ENCODE measurements at regions not wholly inside any gene's neighbourhood (a gene's known extent, or its start where the extent isn't known, plus 50 kb on each side); places are given as distances from the start of the nearest gene placed in this dataset.
"Not testable (repeated sequence)": the region's sequence is repeated elsewhere in the genome, so short reads cannot be mapped to it uniquely, and the experiment has no call there.

DNA sequence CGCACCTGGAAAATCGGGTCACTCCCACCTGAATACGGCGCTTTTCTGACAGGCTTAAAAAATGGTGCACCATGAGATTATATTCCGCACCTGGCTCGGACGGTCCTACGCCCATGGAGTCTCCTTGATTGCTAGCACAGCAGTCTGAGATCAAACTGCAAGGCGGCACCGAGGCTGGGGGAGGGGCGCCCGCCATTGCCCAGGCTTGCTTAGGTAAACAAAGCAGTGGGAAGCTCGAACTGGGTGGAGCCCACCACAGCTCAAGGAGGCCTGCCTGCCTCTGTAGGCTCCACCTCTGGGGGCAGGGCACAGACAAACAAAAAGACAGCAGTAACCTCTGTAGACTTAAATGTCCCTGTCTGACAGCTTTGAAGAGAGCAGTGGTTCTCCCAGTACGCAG lies 267.0 kb upstream of the KITLG start:
- CTCF ChIA-PET, POLR2A ChIA-PET, H3K4me3 Mint-ChIP-seq: not testable (repeated sequence)

DNA sequence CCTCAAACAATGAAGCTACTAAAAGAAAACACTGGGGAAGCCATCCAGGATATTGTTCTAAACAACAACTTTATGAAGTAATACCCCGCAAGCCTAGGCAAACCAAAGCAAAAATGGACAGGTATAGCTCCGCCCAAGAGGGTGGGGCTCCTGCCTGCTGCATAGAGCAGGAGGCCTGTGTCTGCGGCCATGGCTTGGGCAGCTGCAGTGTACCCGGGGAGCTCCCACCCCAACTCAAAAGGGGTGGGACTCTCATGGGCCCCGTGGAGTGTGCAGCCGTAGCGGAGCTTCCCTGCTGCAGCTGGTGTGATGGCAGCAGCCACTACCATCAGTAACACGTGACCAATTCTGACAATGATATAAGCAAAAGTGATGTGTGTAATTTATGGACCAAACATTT lies 264.2 kb upstream of the KITLG start:
- ChIA-PET CTCF (interaction anchor here (0.8 kb wide), 1 partner anchor 78 kb away, joined by 3 read pairs; no protein-coding TSS in a partner anchor), POLR2A (no interaction called here)
- Mint-ChIP-seq H3K27ac (no peak overlapping the region), H3K4me3 (no peak overlapping the region), H3K9me3 (peaks cover 4% of the 10 kb centered on the region), H3K27me3 (no peaks in the 10 kb centered on the region), H3K36me3 (ENCODE audit: low read depth) (no peaks in the 10 kb centered on the region), H3K4me1 (no peaks in the 10 kb centered on the region)
- DNase-seq, result no peak

More for the DNA sequence above, 267.0 kb upstream of the KITLG start:
- not testable (repeated sequence) for H3K4me1 Mint-ChIP-seq; H3K27me3 Mint-ChIP-seq; H3K36me3 Mint-ChIP-seq (ENCODE audit: low read depth); H3K27ac Mint-ChIP-seq; H3K9me3 Mint-ChIP-seq; DNase-seq

DNA sequence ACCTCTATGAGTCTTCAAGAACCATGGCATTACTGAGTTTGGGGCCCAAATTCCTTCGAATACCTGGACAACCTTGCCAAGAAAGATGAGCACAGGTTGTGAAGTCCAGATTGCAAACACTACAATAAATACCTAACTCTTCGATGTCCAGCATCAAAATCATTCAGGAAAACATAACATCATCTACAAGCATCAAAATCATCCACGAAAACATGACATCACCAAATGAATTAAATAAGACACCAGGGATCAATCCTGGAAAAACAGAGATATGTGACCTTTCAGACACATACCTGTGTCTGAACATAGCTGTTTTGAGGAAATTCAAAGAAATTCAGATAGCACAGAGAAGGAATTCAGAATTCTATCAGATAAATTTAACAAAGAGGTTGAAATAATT lies 262.0 kb upstream of the KITLG start:
- H3K27me3 Mint-ChIP-seq, result no peaks in the 10 kb centered on the region

DNA sequence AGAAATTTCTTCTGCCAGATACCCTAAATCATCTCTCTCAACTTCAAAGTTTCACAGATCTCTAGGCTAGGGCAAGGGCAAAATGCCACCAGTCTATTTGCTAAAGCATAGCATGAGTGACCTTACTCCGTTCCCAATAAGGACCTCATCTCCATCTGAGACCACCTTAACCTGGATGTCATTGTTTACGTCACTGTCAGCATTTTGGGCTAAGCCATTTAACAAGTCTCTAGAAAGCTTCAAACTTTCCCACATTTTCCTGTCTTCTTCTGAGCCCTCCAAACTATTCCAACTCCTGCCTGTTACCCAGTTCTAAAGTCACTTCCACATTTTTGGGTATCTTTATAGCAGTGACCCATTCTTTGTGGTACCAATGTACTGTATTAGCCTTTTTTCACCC lies 259.2 kb upstream of the KITLG start:
- no peak overlapping the region for H3K27ac Mint-ChIP-seq
- ChIA-PET POLR2A (no interaction called here), CTCF (no interaction called here)
- DNase-seq, result no peak
- H3K36me3 Mint-ChIP-seq (ENCODE audit: low read depth), result no peaks in the 10 kb centered on the region
- H3K4me3 Mint-ChIP-seq, result no peak overlapping the region
- H3K27me3 Mint-ChIP-seq, result no peaks in the 10 kb centered on the region
- no peaks in the 10 kb centered on the region for H3K4me1 Mint-ChIP-seq
- peaks cover 9% of the 10 kb centered on the region for H3K9me3 Mint-ChIP-seq

More for the DNA sequence above, 262.0 kb upstream of the KITLG start:
- DNase-seq, result no peak
- H3K4me1 Mint-ChIP-seq, result no peaks in the 10 kb centered on the region
- H3K36me3 Mint-ChIP-seq (ENCODE audit: low read depth), result no peaks in the 10 kb centered on the region
- no peak overlapping the region for H3K4me3 Mint-ChIP-seq
- ChIA-PET POLR2A (no interaction called here), CTCF (interaction anchor here (0.6 kb wide), 1 partner anchor 1773 kb away, joined by 3 read pairs; no protein-coding TSS in a partner anchor)
- H3K27ac Mint-ChIP-seq, result no peak overlapping the region
- peaks cover 9% of the 10 kb centered on the region for H3K9me3 Mint-ChIP-seq

DNA sequence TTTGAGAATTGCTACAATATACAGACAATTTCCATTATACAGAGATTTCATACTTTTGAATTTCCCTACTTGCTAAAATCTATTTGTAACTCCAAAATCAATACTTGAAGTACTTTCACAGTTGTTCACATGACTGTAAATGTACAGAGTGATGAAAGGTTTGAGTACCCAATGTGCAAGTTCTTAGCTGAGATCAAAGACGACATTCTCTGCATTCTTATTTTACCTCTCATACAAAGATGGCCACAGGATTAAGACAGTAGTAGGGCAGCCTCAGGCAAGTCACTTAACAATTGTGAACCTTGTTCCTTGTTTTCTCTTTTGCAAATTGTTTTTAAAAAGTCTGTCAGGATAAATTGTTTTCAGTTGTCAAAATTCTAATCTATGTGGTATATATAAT lies 255.9 kb upstream of the KITLG start:
- H3K9me3 Mint-ChIP-seq, result peaks cover 9% of the 10 kb centered on the region
- H3K27ac Mint-ChIP-seq, result no peak overlapping the region
- H3K27me3 Mint-ChIP-seq, result no peaks in the 10 kb centered on the region
- ChIA-PET CTCF (no interaction called here), POLR2A (no interaction called here)
- no peak for DNase-seq
- H3K4me1 Mint-ChIP-seq, result no peaks in the 10 kb centered on the region
- H3K4me3 Mint-ChIP-seq, result no peak overlapping the region
- no peaks in the 10 kb centered on the region for H3K36me3 Mint-ChIP-seq (ENCODE audit: low read depth)

DNA sequence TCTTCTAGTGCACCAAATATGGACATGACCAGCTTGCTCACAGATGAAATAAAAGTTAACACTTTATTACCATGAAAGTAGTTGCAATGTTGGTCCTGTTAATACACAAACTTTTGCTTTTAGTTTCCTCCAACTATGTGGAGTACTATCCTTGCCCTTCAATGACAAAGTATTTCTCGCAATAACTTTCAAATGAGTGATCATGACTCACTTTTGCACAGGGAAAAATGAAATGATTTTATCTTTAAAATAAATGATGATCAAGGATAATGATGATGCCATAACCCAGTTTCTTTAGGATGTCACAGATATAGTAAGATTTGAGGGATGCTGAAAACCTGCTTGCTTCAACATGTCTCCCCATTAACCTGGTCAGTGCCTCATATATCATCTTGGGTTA lies 254.0 kb upstream of the KITLG start:
- no peak for DNase-seq
- H3K36me3 Mint-ChIP-seq (ENCODE audit: low read depth), result no peaks in the 10 kb centered on the region
- no peak overlapping the region for H3K27ac Mint-ChIP-seq
- ChIA-PET POLR2A (no interaction called here), CTCF (no interaction called here)
- no peaks in the 10 kb centered on the region for H3K4me1 Mint-ChIP-seq
- H3K4me3 Mint-ChIP-seq, result no peak overlapping the region
- peaks cover 3% of the 10 kb centered on the region for H3K9me3 Mint-ChIP-seq
- no peaks in the 10 kb centered on the region for H3K27me3 Mint-ChIP-seq

DNA sequence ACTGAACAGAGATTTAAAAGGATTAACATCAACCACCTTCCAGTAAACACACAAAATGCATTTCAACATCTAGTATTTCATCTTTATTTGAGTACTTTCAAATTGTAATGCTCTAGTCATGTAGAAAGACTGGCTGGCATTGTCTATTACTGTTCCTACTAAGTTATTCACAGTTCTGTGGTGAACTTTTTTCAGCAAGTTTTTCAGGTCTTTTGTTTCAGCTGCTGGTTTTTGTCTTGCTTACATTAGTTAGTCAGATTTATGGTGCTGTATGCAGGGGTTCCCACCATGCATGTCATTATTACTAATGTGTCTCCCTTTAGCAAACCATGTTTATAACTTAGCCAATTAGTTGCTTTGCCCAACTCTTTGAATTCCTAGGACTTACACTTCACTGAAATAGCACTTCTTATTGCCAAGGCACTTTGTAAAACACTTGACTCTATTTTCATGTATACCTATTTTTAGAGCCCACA lies 253.4 kb upstream of the KITLG start:
- H3K4me3 Mint-ChIP-seq, result no peak overlapping the region
- H3K27ac Mint-ChIP-seq, result no peak overlapping the region
- no peaks in the 10 kb centered on the region for H3K4me1 Mint-ChIP-seq
- CTCF ChIA-PET, result no interaction called here
- POLR2A ChIA-PET, result no interaction called here
- no peaks in the 10 kb centered on the region for H3K27me3 Mint-ChIP-seq
- no peaks in the 10 kb centered on the region for H3K36me3 Mint-ChIP-seq (ENCODE audit: low read depth)
- DNase-seq, result no peak
- H3K9me3 Mint-ChIP-seq, result peaks cover 3% of the 10 kb centered on the region

DNA sequence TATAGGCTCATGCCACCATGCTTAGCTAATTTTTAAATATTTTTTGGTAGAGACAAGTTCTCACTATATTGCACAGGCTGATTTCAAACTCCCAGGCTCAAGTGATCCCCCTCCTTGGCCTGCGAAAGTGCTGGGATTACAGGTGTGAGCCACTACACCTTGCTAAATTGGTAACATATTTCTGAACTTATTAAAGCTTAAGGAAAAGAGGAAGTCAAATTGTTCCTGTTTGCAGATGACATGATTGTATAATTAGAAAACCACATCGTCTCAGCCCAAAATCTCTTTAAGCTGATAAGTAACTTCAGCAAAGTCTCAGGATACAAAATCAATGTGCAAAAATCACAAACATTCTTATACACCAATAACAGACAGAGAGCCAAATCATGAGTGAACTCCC lies 248.3 kb upstream of the KITLG start:
- CTCF ChIA-PET; POLR2A ChIA-PET; H3K27ac Mint-ChIP-seq; H3K4me3 Mint-ChIP-seq; H3K36me3 Mint-ChIP-seq (ENCODE audit: low read depth); DNase-seq; H3K9me3 Mint-ChIP-seq; H3K4me1 Mint-ChIP-seq; H3K27me3 Mint-ChIP-seq: not testable (repeated sequence)

DNA sequence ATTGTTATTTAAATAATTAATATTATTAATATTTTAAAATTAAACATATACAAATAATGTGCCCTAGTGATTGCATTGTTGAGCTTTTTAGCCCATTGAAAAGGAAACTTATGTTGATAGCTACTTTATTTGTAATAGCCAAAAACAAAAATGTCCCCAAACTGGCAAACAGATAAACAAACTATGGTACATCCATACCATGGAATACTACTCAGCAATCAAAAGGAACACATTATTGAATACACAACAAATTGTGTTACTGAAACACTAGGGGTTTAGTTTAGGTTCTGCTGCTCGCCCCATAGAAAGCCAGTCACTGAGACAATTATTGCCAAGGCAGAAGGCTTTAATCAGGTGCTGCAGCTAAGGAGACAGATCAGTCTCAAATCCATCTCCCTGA lies 239.7 kb upstream of the KITLG start:
- no peaks in the 10 kb centered on the region for H3K36me3 Mint-ChIP-seq (ENCODE audit: low read depth)

DNA sequence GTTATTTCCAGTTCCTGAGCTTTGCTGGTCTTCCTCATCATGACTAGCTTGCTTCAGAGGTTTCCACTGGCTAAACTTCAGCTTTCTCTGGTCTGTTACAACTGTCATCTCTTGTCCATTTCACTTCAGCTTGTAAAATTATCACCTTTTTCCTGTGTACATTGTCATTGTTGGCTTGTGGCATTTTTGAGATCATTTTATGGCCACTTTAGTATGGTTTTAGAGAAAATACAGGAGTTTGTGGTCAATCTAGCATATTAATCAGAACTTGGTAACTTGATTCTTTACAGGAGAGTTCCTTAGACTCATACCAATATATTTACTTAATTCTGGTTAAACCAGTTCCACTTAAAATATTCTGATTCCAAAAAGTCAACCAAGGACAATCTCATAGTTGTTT lies 235.9 kb upstream of the KITLG start:
- Mint-ChIP-seq H3K36me3 (ENCODE audit: low read depth) (no peaks in the 10 kb centered on the region), H3K4me3 (no peak overlapping the region), H3K4me1 (no peaks in the 10 kb centered on the region), H3K27me3 (no peaks in the 10 kb centered on the region), H3K27ac (no peak overlapping the region), H3K9me3 (no peaks in the 10 kb centered on the region)
- no peak for DNase-seq
- POLR2A ChIA-PET, result no interaction called here
- CTCF ChIA-PET, result no interaction called here

More for the DNA sequence above, 239.7 kb upstream of the KITLG start:
- CTCF ChIA-PET, result no interaction called here
- Mint-ChIP-seq H3K9me3 (no peaks in the 10 kb centered on the region), H3K4me1 (no peaks in the 10 kb centered on the region), H3K27me3 (no peaks in the 10 kb centered on the region), H3K4me3 (no peak overlapping the region), H3K27ac (no peak overlapping the region)
- POLR2A ChIA-PET, result no interaction called here
- DNase-seq, result no peak

DNA sequence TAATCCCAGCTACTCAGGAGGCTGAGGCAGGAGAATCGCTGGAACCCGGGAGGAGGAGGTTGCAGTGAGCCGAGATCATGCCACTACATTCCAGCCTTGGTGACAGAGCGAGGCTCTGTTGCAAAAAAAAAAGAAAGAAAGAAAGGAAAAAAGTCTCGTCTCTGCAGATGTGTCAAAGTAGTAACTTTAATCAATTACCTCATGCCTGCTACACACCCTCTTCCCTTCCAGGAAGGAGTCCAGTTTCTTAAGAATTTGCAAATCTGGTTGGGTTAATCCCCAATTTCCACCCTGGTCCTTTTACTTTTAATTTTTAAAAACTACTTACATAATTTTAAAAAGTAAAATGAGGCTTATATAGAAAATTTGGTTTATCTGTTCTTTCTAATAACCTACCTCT lies 234.5 kb upstream of the KITLG start:
- H3K27ac Mint-ChIP-seq, result no peak overlapping the region
- POLR2A ChIA-PET, result no interaction called here
- H3K4me3 Mint-ChIP-seq, result no peak overlapping the region
- no peaks in the 10 kb centered on the region for H3K27me3 Mint-ChIP-seq
- no peak for DNase-seq
- H3K4me1 Mint-ChIP-seq, result no peaks in the 10 kb centered on the region
- CTCF ChIA-PET, result no interaction called here
- H3K36me3 Mint-ChIP-seq (ENCODE audit: low read depth), result no peaks in the 10 kb centered on the region
- H3K9me3 Mint-ChIP-seq, result no peaks in the 10 kb centered on the region

DNA sequence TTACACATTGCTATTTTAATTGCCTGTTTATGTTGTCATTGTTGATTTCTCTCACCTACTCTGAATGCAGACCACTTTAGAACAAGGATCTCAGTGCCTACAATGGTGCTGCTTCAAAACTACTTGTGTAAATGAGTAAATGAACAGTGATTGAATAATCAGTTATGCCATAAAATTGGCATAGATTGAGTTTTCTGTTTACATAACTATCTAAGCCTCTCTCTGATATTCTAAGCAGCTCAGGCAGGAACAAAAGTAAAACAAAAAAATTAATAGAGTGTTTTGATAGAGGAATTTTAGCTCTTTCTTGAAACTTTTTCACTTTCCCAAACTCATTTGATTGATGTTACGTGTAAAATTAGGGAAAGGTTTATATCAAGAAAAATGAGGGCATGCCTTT lies 232.3 kb upstream of the KITLG start:
- no peaks in the 10 kb centered on the region for H3K4me1 Mint-ChIP-seq
- H3K36me3 Mint-ChIP-seq (ENCODE audit: low read depth), result no peaks in the 10 kb centered on the region
- H3K4me3 Mint-ChIP-seq, result no peak overlapping the region
- H3K9me3 Mint-ChIP-seq, result no peaks in the 10 kb centered on the region
- CTCF ChIA-PET, result no interaction called here
- POLR2A ChIA-PET, result no interaction called here
- H3K27me3 Mint-ChIP-seq, result no peaks in the 10 kb centered on the region
- no peak overlapping the region for H3K27ac Mint-ChIP-seq
- no peak for DNase-seq

DNA sequence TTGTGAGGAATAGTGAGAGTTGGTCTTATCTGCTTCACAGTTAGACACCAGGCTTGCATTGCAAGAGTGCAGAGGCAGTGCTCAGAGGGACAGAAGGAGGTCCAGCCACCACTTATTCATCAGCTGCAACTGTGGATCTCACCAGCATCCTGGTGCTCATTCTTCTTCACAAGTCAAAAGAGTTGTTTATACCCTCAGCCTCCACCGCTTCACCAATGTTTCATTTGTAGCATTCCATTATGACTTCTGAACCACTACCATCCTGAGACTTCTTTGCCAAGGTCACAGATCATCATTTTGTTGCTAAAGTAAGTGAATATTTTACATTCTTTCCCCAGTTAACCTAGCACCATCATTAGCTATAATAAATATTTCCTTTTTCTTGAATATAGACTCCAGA lies 230.5 kb upstream of the KITLG start:
- Mint-ChIP-seq H3K36me3 (ENCODE audit: low read depth) (no peaks in the 10 kb centered on the region), H3K27me3 (no peaks in the 10 kb centered on the region), H3K9me3 (no peaks in the 10 kb centered on the region), H3K4me3 (no peak overlapping the region), H3K27ac (no peak overlapping the region), H3K4me1 (no peaks in the 10 kb centered on the region)
- DNase-seq, result no peak
- CTCF ChIA-PET, result no interaction called here
- POLR2A ChIA-PET, result no interaction called here

DNA sequence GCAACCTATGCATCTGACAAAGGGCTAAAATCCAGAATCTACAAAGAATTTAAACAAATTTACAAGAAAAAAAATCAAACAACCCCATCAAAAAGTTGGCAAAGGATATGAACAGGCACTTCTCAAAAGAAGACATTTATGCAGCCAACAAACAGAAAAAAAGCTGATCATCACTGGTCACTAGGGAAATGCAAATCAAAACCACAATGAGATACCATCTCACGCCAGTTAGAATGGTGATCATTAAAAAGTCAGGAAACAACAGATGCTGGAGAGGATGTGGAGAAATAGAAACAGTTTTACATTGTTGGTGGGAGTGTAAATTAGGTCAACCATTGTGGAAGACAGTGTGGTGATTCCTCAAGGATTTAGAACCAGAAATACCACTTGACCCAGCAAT lies 229.6 kb upstream of the KITLG start:
- H3K4me3 Mint-ChIP-seq; CTCF ChIA-PET; DNase-seq; H3K9me3 Mint-ChIP-seq; H3K4me1 Mint-ChIP-seq; H3K27me3 Mint-ChIP-seq; H3K36me3 Mint-ChIP-seq (ENCODE audit: low read depth); H3K27ac Mint-ChIP-seq; POLR2A ChIA-PET: not testable (repeated sequence)

DNA sequence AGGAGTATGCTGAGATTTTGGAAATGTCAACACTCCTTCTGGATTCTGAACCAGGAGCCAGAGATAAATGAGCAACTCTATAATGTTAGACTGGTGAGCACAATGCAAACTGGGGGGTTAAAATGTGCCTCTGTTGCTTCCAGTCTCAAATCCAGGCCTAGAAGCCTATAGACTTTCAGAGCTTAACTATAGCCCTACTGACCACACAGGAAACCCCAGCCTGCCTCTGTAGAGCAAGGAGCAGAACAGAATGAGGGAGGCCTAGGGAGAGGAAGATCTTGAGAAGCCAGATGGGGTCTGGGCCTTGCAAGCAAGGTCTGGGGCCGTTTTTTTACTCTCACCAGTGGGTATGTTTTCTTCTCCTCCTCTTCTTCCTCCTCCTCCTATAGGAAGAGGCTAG lies 225.4 kb upstream of the KITLG start:
- H3K27me3 Mint-ChIP-seq, result no peaks in the 10 kb centered on the region
- DNase-seq, result no peak
- H3K4me1 Mint-ChIP-seq, result no peaks in the 10 kb centered on the region
- no peaks in the 10 kb centered on the region for H3K9me3 Mint-ChIP-seq
- no peak overlapping the region for H3K27ac Mint-ChIP-seq
- ChIA-PET POLR2A (no interaction called here), CTCF (no interaction called here)
- no peaks in the 10 kb centered on the region for H3K36me3 Mint-ChIP-seq (ENCODE audit: low read depth)
- no peak overlapping the region for H3K4me3 Mint-ChIP-seq
